ENCODE measurements at regions not wholly inside any gene's neighbourhood (a gene's known extent, or its start where the extent isn't known, plus 50 kb on each side); places are given as distances from the start of the nearest gene placed in this dataset.

GRCh38 chr11:109329716-109330115 lies 92.3 kb upstream of the C11orf87 start:
- TF ChIP-seq, protein P1, sequence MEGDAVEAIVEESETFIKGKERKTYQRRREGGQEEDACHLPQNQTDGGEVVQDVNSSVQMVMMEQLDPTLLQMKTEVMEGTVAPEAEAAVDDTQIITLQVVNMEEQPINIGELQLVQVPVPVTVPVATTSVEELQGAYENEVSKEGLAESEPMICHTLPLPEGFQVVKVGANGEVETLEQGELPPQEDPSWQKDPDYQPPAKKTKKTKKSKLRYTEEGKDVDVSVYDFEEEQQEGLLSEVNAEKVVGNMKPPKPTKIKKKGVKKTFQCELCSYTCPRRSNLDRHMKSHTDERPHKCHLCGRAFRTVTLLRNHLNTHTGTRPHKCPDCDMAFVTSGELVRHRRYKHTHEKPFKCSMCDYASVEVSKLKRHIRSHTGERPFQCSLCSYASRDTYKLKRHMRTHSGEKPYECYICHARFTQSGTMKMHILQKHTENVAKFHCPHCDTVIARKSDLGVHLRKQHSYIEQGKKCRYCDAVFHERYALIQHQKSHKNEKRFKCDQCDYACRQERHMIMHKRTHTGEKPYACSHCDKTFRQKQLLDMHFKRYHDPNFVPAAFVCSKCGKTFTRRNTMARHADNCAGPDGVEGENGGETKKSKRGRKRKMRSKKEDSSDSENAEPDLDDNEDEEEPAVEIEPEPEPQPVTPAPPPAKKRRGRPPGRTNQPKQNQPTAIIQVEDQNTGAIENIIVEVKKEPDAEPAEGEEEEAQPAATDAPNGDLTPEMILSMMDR (IDR thresholded peaks at IDR 0.05; ENCODE audit: unreplicated experiment) = no peak
- no peaks in the 10 kb centered on the region for H3K9me3 Mint-ChIP-seq (ENCODE audit: low read depth)
- no peak for DNase-seq (ENCODE audit: low spot score, unreplicated experiment)
- no peaks in the 10 kb centered on the region for H3K4me1 Mint-ChIP-seq (ENCODE audit: low read depth)
- H3K4me3 Mint-ChIP-seq (ENCODE audit: low read depth) = no peak overlapping the region
- peaks cover 41% of the 10 kb centered on the region for H3K27me3 Mint-ChIP-seq
- no peaks in the 10 kb centered on the region for H3K36me3 Mint-ChIP-seq (ENCODE audit: insufficient read depth)
- no peak overlapping the region for H3K27ac Mint-ChIP-seq

GRCh38 chr11:109338131-109338530 lies 83.9 kb upstream of the C11orf87 start:
- DNase-seq (ENCODE audit: low spot score, unreplicated experiment) = no peak
- H3K27me3 Mint-ChIP-seq = peaks cover 11% of the 10 kb centered on the region
- no peak overlapping the region for H3K27ac Mint-ChIP-seq

GRCh38 chr11:109342261-109342660 lies 79.7 kb upstream of the C11orf87 start:
- H3K36me3 Mint-ChIP-seq (ENCODE audit: insufficient read depth) = no peaks in the 10 kb centered on the region
- no peak overlapping the region for H3K27ac Mint-ChIP-seq
- H3K27me3 Mint-ChIP-seq = peaks cover 37% of the 10 kb centered on the region
- H3K4me1 Mint-ChIP-seq (ENCODE audit: low read depth) = peaks cover 12% of the 10 kb centered on the region
- H3K4me3 Mint-ChIP-seq (ENCODE audit: low read depth) = no peak overlapping the region
- TF ChIP-seq, protein P1 (IDR thresholded peaks at IDR 0.05; ENCODE audit: unreplicated experiment) = no peak
- DNase-seq (ENCODE audit: low spot score, unreplicated experiment) = no peak
- no peaks in the 10 kb centered on the region for H3K9me3 Mint-ChIP-seq (ENCODE audit: low read depth)

More at GRCh38 chr11:109338131-109338530, 83.9 kb upstream of the C11orf87 start:
- no peaks in the 10 kb centered on the region for H3K36me3 Mint-ChIP-seq (ENCODE audit: insufficient read depth)
- H3K4me3 Mint-ChIP-seq (ENCODE audit: low read depth) = no peak overlapping the region
- TF ChIP-seq, protein P1 (IDR thresholded peaks at IDR 0.05; ENCODE audit: unreplicated experiment) = no peak
- no peaks in the 10 kb centered on the region for H3K9me3 Mint-ChIP-seq (ENCODE audit: low read depth)
- peaks cover 12% of the 10 kb centered on the region for H3K4me1 Mint-ChIP-seq (ENCODE audit: low read depth)

DNA sequence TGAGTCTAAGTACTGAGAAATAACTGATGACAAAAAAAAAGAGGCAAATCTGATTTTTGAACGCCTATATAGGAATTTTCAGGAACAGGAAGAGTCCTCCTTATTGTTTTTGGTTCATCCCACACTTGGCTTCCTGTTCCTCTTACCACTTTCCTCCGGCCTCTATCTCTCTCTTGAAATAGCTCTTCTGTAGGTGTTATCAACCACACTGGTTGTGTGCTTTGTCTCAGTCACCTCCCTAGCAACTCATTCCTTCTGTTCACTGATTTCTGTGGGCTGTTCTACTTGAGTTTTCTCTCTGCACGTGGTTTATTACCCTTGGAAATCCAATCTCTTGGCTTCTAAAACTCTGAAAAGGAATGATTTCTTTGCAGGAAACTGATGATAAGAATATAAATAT lies 78.7 kb upstream of the C11orf87 start:
- H3K4me3 Mint-ChIP-seq (ENCODE audit: low read depth) = no peak overlapping the region
- H3K27ac Mint-ChIP-seq = no peak overlapping the region
- H3K27me3 Mint-ChIP-seq = peaks cover 43% of the 10 kb centered on the region
- H3K4me1 Mint-ChIP-seq (ENCODE audit: low read depth) = peaks cover 12% of the 10 kb centered on the region
- no peak for DNase-seq (ENCODE audit: low spot score, unreplicated experiment)
- H3K36me3 Mint-ChIP-seq (ENCODE audit: insufficient read depth) = no peaks in the 10 kb centered on the region
- TF ChIP-seq, protein P1 (IDR thresholded peaks at IDR 0.05; ENCODE audit: unreplicated experiment) = no peak
- no peaks in the 10 kb centered on the region for H3K9me3 Mint-ChIP-seq (ENCODE audit: low read depth)

DNA sequence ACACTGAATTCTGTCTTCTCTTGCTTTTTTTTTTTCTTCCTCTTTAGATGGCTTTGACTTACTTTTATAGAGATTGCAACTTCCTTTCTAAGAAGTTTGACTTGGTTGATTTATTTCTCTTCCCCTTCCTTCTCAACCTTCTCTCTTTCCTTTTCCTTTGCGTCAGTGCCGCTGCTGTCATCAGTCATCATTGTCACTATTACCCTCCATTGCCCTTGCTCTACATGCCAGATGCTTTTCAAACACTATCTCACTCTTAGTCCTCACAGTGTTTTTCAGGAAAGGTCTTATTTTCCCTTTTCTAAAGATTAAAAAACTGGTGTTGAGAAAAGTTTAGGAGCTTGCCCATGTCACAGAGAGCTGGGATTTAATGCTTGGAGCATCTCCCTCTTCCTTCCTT lies 74.7 kb upstream of the C11orf87 start:
- peaks cover 9% of the 10 kb centered on the region for H3K4me1 Mint-ChIP-seq (ENCODE audit: low read depth)
- H3K36me3 Mint-ChIP-seq (ENCODE audit: insufficient read depth) = no peaks in the 10 kb centered on the region
- TF ChIP-seq, protein P1 (IDR thresholded peaks at IDR 0.05; ENCODE audit: unreplicated experiment) = no peak
- H3K27ac Mint-ChIP-seq = no peak overlapping the region
- peaks cover 62% of the 10 kb centered on the region for H3K27me3 Mint-ChIP-seq
- DNase-seq (ENCODE audit: low spot score, unreplicated experiment) = no peak
- no peak overlapping the region for H3K4me3 Mint-ChIP-seq (ENCODE audit: low read depth)
- peaks cover 4% of the 10 kb centered on the region for H3K9me3 Mint-ChIP-seq (ENCODE audit: low read depth)

Measured in progenitor cell of endocrine pancreas (in vitro differentiated cells).